Fibroblast of upper back skin (primary cell): ENCODE measurements at regions not wholly inside any gene's neighbourhood (a gene's known extent, or its start where the extent isn't known, plus 50 kb on each side); places are given as distances from the start of the nearest gene placed in this dataset.

Experiments used
- DNase-seq: peaks from one replicate; pipeline ENCODE4 v3.0.0-alpha.2; 2013

GRCh38 chr16:85312642-85313525 lies 200.6 kb upstream of the CIBAR2 start:
- no peak for DNase-seq

DNA sequence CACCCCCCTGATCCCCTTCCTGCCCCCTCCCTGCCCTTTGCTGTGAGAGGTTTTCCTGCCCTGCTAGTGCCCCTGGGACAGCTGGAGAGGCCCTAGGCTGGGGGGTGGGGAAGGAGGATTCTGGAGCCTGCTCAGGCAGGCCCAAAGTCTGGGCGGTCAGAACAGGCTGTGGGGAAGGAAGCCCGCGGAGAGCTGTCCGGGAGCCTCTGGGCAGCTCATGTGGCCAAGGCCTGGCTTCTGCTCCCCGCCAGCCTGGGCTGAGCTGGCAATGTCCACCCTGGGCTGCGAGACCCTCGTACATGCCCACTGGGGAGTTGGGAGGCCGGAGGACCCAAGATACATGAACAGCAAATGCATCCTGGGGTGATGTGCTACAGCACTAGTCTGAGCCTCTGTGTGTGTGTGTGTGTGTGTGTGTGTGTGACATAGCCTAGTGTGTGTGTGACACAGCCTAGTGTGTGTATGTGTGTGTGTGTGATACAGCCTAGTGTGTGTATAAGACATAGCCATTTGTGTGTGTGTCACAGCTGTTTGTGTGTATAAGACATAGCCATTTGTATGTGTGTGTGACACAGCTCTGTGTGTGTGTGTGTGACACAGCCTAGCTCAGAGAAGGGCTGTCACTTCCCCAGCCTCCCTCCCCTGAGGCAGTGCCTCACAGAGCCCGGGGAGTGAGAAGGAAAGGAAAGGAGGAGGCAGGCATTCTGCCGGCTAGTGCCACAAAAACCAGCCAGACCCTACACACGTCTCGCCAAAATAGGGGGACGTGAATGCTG lies 201.4 kb upstream of the CIBAR2 start:
- DNase-seq: no peak

GRCh38 chr16:85314512-85314971 lies 202.3 kb upstream of the CIBAR2 start:
- no peak for DNase-seq

DNA sequence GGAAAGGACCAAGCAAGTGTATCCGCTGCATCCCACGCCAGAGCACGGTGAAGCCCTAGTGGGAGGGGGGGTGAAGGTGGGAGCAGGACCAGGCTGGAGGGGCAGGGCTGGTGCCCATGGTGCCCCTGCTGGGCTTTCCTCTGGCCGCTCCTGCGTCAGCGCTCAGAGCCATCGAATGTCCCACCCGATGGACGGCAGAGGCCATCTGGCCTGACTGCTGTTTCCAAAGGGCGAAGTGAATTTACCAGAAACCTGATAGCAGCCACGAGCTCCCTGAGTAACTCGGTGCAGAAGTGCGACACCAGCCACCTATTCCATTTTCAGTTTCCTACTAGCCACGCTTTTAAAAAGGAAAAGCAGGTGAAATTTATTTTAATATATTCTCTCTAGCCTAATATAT lies 203.6 kb upstream of the CIBAR2 start:
- no peak for DNase-seq

DNA sequence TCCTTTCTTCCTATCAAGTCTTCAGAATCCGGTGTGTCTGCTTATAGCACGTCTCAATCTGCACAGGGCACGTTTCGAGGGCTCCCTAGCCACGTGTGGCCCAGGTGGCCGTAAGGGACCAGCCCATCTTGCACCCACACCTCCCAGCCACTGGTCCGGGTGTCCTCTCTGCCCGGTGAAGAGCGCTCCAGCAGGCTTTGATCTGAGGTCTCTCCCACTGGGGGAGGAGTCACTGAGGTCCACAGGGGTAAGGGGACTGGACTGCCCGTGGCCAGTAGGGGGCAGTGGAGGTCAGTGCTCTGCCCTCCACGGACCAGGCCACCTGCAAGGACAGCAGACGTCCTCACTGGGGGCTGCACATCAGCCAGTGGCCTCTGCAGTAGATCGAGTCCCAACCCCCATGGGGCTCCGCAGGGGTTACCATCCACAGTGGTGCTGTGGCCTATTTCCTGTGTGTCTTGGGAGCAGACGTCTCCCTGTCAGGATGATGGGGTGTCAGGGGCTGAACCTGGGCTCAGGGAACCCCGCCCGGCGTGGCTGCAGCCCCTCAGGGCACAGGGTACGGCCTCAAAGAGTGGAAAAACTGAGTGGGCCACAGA lies 204.1 kb upstream of the CIBAR2 start:
- DNase-seq: peak; percentile 46

- no peak for DNase-seq
Observed at GRCh38 chr16:85316944-85317343, 204.7 kb upstream of the CIBAR2 start.

DNA sequence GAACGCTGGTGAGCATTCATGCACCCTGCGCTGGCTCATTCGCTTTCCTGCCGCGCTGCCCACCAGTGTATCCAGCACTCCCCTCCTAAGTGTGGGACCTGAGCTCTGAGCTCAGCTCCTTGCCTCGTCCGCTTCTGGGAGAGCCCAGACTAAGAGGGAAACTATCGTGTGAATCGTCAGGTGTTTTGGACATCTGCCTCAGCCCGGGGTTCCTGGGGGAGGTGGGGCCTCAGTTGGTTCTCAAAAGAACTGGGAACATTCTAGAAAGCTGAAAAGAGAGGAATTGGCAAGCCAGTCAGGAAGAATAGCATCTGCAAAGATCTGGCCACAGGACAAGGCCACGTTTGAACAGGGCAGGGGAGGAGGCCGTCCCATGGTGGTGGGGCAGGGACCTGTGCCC lies 205.4 kb upstream of the CIBAR2 start:
- no peak for DNase-seq

- no peak for DNase-seq
Observed at GRCh38 chr16:85319208-85319983, 207.1 kb upstream of the CIBAR2 start.

- DNase-seq: no peak
Observed at GRCh38 chr16:85319984-85320440, 207.7 kb upstream of the CIBAR2 start.

DNA sequence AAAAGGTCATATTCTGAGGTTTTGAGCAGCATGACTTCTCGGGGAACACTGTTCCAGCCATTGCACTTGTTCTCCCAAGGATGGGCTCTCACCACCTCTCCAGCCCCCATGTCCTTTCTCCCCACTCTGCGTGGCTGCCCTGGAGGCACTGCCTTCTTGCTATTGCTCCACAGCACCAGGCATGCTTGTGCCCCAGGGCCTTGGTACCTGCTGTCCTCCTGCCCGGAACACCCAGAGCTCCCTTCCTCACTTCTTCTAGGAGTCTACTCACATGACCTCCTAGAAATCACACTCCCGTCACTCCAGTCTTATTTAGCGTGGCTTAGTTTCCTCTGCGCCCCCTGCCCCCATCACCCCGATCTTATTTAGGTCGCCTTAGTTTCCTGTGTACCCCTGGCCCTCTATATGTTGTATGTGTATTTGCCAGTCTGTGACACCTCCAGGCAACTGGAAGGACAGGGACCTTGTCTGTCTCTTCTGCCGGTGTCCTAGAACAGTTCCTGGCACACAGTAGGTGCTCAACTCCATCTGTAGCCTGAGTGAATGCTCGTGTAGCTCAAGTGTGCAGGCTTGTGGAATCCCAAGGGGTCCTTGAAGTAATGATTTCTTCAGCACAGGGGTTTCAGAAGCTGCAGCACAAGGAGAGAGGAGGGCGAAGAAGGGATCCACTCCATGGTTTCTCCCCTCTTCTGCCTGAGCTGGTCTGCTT lies 208.6 kb upstream of the CIBAR2 start:
- no peak for DNase-seq

- DNase-seq: peak; percentile 65
Observed at GRCh38 chr16:85321509-85322271, 209.4 kb upstream of the CIBAR2 start.

DNA sequence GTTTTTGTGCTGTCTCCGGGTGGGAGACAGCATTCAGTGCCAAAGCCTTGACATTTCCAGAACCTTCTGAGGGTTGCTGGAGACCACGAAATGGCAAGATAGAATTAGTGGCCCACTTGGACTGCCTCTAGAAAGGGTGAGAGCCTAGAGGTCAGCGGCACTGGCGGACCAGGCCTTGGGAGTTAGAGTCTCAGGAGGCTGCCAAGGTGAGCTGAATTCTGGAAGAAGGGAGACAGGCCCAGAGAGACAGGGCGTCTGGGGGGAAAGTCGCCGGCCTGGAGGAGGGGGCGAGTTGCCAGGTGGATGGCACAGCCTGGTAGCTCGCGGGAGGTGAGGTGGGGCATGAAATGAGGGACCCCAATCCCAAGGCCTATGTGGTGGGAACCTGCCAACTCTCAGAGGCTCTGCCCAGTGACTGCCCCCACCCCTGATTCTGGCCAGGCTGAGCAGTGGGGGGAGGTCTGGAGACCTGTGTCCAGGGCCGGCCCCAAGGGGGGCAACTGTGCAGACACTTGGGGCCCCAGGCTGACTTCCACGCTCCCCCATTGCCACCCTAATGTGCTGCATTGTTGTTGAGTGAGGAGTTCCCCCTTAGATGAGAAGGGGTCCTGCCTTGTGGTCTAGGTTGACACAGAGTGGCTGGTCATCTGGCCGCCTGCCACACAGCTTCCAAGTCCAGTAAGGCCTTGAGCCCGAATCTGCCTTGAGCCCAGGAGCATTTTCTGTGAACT lies 211.1 kb upstream of the CIBAR2 start:
- no peak for DNase-seq

GRCh38 chr16:85323961-85324253 lies 211.6 kb upstream of the CIBAR2 start:
- no peak for DNase-seq

DNA sequence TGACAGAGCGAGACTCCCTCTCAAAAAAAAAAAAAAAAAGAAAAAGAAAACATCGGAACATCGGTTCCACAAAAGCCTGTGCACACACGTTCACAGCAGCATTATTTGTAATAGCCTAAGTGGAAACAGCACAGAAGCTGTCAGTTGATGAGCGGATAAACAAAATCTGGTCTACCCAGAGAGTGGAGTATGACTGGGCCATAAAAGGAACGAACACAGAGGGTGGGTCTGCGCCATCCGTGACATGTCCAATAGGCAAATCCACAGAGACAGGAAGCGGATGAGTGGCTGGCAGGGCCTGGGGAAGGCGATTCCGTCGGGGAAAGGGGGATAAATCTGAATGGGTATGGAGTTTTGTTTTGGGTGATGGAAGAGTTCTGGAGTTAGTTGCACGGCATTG lies 212.2 kb upstream of the CIBAR2 start:
- DNase-seq: no peak

GRCh38 chr16:85326113-85326793 lies 214.0 kb upstream of the CIBAR2 start:
- DNase-seq: no peak

- DNase-seq: no peak
Observed at GRCh38 chr16:85326794-85327181, 214.5 kb upstream of the CIBAR2 start.

GRCh38 chr16:85327731-85328675 lies 215.7 kb upstream of the CIBAR2 start:
- peak; percentile 67 for DNase-seq

GRCh38 chr16:85328676-85329058 lies 216.4 kb upstream of the CIBAR2 start:
- no peak for DNase-seq
